Skeletal muscle tissue (tissue), 3 donors: ENCODE measurements at regions not wholly inside any gene's neighbourhood (a gene's known extent, or its start where the extent isn't known, plus 50 kb on each side); places are given as distances from the start of the nearest gene placed in this dataset.

Source experiments
- H3K27ac ChIP-seq: one replicate; pipeline ENCODE4 v1.7.0; 2013; ENCODE audit warnings: mild to moderate bottlenecking, low read depth, low read length, inconsistent platforms
- H3K27me3 ChIP-seq, 3 donors: one replicate each; pipeline ENCODE4 v1.7.0; 2013; ENCODE audit warnings: low read length in 3 of 3; ENCODE audit not compliant: control insufficient read depth in 3 of 3, insufficient read depth in 3 of 3
- H3K36me3 ChIP-seq, 3 donors: one replicate each; pipeline ENCODE4 v1.7.0; 2013; ENCODE audit warnings: low read length in 3 of 3; ENCODE audit not compliant: control insufficient read depth in 3 of 3, insufficient read depth in 3 of 3
- H3K4me1 ChIP-seq, 3 donors: one replicate each; pipeline ENCODE4 v1.7.0; 2013; ENCODE audit warnings: low read length in 3 of 3, mild to moderate bottlenecking in 3 of 3; ENCODE audit not compliant: control insufficient read depth in 3 of 3, insufficient read depth in 3 of 3
- H3K4me3 ChIP-seq, 3 donors: one replicate each; pipeline ENCODE4 v1.7.0; 2013; ENCODE audit warnings: low read length in 3 of 3
- H3K9ac ChIP-seq, 3 donors: one replicate each; pipeline ENCODE4 v1.7.0; 2013; ENCODE audit warnings: low read length in 3 of 3, mild to moderate bottlenecking in 3 of 3, moderate library complexity in 2 of 3, low read depth in 1 of 3
- H3K9me3 ChIP-seq, 3 donors: one replicate each; pipeline ENCODE4 v1.7.0; 2013; ENCODE audit warnings: low read length in 3 of 3; ENCODE audit not compliant: control insufficient read depth in 3 of 3
- donor health status: Osteomylitis.

DNA sequence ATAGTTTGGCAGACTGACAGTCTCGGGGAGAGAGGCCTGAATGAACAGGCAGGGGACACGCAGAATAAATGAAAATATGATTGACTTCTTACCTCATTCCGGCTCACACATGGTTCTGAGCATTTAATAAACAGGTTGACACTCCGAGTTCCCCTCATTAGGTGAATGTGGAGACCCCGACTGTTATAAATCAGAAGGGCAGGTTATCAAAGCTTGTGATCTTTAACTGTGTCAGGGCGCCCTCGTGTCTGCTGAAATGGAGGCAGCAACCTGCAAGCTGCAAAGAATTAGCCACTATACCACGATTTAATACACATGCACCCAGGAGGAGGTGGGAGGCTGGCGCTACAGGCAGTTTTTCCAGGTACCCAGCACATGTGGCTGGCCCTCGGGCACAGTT lies 627.5 kb downstream of the MED13L start:
- Histone ChIP-seq H3K9me3 (no peaks in the 10 kb centered on the region), H3K36me3 (no peaks in the 10 kb centered on the region), H3K9ac (no peak overlapping the region), H3K4me3 (no peak overlapping the region), H3K27me3 (no peaks in the 10 kb centered on the region), H3K27ac (no peak overlapping the region), H3K4me1 (no peaks in the 10 kb centered on the region)

DNA sequence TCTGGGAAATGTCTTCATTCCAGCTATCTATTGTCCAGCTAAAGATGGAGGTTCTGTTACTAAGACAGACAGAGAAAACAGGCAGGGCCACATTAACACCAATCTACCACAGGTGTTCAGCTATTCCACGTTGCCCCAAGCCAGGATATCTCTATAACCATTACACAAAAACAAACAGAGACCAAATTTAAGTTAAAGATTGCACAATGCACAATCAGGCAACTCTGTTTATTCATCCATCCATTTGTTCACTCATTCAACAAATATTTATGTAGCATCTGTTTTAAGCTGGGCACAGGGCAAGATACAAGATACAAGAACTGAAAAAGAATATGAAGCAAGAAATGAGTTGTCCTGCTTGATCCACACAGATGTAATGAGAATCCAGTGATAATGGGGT lies 629.0 kb downstream of the MED13L start:
- H3K9me3 ChIP-seq, result no peaks in the 10 kb centered on the region
- H3K4me3 ChIP-seq, result no peak overlapping the region
- H3K9ac ChIP-seq, result no peak overlapping the region
- H3K36me3 ChIP-seq, result no peaks in the 10 kb centered on the region
- H3K27me3 ChIP-seq, result no peaks in the 10 kb centered on the region
- no peaks in the 10 kb centered on the region for H3K4me1 ChIP-seq
- no peak overlapping the region for H3K27ac ChIP-seq

DNA sequence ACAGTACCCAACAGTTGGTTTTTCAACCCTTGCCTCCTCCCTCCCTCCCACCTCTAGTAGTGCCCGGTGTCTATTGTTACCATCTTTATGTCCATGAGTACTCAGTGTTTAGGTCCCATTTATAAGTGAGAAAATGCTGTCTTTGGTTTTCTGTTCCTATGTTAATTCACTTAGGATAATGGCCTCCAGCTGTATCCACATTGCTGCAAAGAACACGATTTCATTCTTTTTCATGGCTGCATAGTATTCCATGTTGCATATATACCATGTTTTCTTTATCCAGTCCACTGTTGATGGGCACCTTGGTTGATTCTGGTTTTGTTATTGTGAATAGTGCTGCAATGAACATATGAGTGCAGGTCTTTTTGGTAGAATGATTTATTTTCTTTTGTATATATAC lies 631.3 kb downstream of the MED13L start:
- no peaks in the 10 kb centered on the region for H3K9me3 ChIP-seq
- H3K27me3 ChIP-seq, result no peaks in the 10 kb centered on the region
- no peaks in the 10 kb centered on the region for H3K4me1 ChIP-seq
- no peak overlapping the region for H3K27ac ChIP-seq
- no peak overlapping the region for H3K9ac ChIP-seq
- no peak overlapping the region for H3K4me3 ChIP-seq
- no peaks in the 10 kb centered on the region for H3K36me3 ChIP-seq

DNA sequence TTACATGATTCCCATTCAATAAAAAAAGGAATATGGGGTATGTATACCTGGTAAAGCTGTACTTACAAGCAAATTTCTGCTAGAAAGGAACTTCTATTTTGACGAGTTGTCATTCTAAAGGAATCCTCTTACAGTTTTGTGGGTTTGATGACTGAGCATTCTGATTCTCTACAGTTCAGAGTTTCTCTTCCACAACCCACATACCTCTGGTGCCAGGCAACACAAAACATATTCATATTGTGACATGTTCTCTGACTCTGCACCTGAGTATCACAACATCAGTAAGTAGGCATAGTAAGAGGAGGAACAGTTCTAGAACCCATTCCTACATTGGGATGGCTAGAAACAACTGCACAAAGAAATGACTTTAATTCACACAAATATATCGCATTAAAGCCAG lies 636.6 kb downstream of the MED13L start:
- Histone ChIP-seq H3K36me3 (no peaks in the 10 kb centered on the region), H3K27ac (no peak overlapping the region), H3K9ac (no peak overlapping the region), H3K4me1 (peaks cover 0 to 3% (median 0%) of the 10 kb centered on the region in 3 donors), H3K9me3 (no peaks in the 10 kb centered on the region), H3K27me3 (no peaks in the 10 kb centered on the region), H3K4me3 (no peak overlapping the region)

DNA sequence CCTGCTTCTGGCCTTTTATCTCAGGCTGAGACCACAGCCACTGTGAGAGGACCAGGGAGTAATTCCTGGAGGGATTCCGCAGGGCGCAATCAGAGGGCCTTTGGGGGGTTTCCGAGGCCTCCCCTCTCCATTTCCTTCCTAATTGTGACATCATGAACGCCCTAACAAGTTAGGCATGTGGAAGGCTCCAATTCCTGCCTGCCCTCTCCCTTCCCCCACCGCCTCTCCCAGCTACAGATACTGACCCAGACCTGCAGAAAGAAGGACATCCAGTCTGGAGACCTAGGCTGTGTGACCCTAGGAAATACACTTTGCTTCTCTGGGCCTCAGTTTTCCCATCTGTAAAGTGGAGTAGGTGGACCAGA lies 637.9 kb downstream of the MED13L start:
- Histone ChIP-seq H3K27ac (no peak overlapping the region), H3K9ac (no peak overlapping the region), H3K9me3 (no peaks in the 10 kb centered on the region), H3K36me3 (no peaks in the 10 kb centered on the region), H3K4me3 (no peak overlapping the region), H3K4me1 (peaks cover 0 to 3% (median 0%) of the 10 kb centered on the region in 3 donors), H3K27me3 (no peaks in the 10 kb centered on the region)

DNA sequence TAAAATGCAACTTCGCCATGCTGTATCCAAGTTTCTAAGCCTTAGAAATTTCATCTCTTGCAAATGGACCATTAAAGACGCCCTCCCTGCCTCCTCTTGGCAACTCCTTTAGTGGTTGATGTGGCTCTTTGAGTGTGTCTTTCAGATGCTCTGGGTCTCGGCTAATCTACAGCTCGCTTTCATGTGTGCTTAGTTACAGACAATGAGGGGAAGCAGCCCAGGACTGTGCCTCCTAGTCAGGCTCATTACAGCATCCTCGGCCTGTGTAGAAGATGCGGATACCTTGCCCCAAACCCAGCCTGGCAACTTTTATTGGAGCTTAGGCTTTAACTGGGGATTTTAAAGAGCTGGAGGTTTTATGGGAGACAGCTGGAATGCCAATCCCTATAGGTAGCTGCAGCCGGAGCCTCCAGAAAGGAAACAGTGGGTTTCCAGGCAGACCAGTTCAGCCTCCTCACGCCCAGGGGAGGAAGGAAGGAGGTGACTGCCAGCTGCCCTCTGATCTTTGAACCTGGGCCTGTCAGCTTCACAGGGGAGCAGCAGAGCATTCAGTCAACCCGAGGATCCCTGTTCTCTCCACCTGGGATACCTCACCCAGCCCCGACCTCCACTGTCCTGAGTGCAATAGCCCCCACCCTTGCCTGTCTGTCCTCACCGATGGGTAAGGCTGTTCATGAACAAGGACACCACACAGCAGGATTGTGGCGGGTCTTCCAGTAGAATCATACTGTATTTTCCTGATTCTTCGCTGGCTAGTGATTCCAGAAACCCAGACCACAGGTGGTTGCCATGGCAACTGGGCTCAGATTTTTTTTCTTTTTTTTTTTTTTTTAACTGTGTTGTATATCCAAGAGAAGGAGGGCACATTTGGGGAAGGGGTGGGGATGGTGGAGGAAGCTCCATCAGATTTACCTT lies 638.5 kb downstream of the MED13L start:
- Histone ChIP-seq H3K27me3 (no peaks in the 10 kb centered on the region), H3K36me3 (no peaks in the 10 kb centered on the region), H3K4me1 (peaks cover 0 to 3% (median 0%) of the 10 kb centered on the region in 3 donors), H3K27ac (no peak overlapping the region), H3K4me3 (no peak overlapping the region), H3K9ac (no peak overlapping the region), H3K9me3 (no peaks in the 10 kb centered on the region)

DNA sequence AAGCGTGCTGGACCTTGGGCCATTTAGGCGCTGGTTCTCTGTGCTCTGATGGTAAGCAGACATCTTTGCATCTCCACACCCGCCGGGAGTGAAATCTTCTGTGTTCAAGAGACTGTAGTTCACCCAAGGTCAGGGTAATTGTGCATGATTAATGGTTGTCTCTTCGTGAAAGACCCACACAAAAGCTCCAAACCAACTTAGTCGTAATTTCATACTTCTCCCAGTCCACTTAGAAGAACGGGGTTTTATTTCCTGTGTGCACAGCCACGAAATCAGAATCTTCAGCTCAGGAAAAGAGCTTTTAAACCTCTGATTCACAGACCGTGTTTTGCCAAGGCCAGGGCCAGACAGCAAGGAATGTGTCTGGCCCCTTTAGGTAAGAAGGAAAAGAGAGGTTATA lies 640.9 kb downstream of the MED13L start:
- Histone ChIP-seq H3K4me3 (no peak overlapping the region), H3K27me3 (no peaks in the 10 kb centered on the region), H3K27ac (no peak overlapping the region), H3K9ac (no peak overlapping the region), H3K4me1 (peaks cover 0 to 3% (median 0%) of the 10 kb centered on the region in 3 donors), H3K36me3 (no peaks in the 10 kb centered on the region), H3K9me3 (no peaks in the 10 kb centered on the region)

DNA sequence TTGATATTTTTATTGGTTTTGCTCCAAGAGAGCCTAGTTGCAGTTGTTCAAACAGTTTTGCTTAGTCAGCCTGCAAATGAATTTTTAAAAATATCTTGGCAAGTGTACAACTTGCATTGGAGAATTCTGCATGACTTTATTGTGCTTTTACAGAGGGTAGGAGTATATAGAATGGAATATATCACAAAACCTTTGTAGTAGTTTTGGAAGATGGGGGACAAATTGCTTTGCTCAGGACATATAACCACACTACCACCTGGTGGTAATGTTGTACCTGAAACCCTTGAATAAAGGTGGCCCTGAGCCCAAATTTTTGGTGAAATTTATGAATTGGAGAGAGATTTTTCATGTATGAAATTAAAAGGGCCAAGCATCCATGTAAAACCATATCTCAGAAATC lies 645.2 kb downstream of the MED13L start:
- Histone ChIP-seq H3K36me3 (no peaks in the 10 kb centered on the region), H3K4me1 (no peaks in the 10 kb centered on the region), H3K9me3 (no peaks in the 10 kb centered on the region), H3K27ac (no peak overlapping the region), H3K4me3 (no peak overlapping the region), H3K9ac (no peak overlapping the region), H3K27me3 (no peaks in the 10 kb centered on the region)

DNA sequence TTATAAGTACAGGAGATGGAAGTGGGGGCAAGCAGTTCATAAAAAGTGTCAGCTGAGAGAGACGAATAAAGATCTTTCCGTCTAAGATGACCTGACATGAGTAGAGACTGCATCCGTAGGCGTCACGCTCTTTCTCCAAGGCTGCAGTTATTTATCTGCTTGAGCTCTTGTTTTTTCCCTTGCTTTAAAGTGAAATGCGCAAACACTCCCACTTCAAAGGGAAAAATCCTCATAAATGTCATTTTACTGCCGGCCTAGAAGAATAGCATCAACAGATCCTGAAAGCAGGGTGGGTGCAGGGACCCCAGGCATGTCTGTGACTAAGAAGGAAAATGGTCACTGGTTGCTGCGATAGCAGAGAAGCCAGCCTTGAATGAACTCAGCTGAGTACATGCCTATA lies 647.4 kb downstream of the MED13L start:
- Histone ChIP-seq H3K27me3 (no peaks in the 10 kb centered on the region), H3K36me3 (no peaks in the 10 kb centered on the region), H3K4me1 (no peaks in the 10 kb centered on the region), H3K9ac (no peak overlapping the region), H3K9me3 (no peaks in the 10 kb centered on the region), H3K27ac (no peak overlapping the region), H3K4me3 (no peak overlapping the region)

DNA sequence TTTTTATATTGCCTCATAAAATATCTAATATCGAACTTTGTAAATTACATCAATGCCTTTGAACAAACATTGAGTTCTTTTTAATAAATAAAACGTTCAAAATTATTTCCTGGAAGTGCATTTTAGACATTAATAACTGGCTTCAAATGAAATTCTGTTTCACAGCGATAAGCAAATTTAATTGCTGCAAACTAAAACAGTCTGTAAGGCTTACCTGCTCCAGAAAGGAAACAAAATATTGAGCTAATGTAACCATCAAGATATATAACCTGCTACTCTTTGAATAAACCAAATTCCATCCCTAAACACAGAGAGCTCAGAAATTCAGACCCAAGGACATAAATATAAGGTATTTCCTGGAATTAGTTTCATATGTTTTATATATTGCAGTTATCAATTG lies 651.3 kb downstream of the MED13L start:
- peaks cover 3 to 6% (median 5%) of the 10 kb centered on the region in 3 donors for H3K27me3 ChIP-seq
- no peak overlapping the region for H3K27ac ChIP-seq
- peaks cover 0 to 2% (median 0%) of the 10 kb centered on the region in 3 donors for H3K9me3 ChIP-seq
- no peaks in the 10 kb centered on the region for H3K4me1 ChIP-seq
- no peaks in the 10 kb centered on the region for H3K36me3 ChIP-seq
- no peak overlapping the region for H3K9ac ChIP-seq
- no peak overlapping the region for H3K4me3 ChIP-seq
